ENCODE measurements at regions not wholly inside any gene's neighbourhood (a gene's known extent, or its start where the extent isn't known, plus 50 kb on each side); places are given as distances from the start of the nearest gene placed in this dataset.

DNA sequence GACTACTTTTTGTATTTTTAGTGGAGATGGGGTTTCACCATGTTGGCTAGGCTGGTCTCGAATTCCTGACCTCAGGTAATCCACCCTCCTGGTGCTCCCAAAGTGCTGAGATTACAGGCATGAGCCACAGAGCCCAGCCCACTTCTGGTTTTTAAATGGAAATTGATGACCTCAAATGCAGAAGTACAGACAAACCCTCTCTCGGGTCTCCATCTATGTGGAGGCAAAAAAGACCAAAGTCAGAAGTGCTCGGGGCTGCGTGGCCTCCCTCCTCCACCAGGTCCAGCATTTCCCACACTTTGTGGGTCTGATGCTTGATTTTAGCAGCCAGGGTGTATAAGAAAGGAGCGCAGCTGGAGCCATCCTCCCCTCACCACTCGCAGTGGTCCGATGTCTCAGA lies 187.3 kb upstream of the AUTS2 start:
- Histone ChIP-seq H2AFZ (no peak overlapping the region), H3K4me2 (ENCODE audit: low read length) (no peak overlapping the region), H3K4me3 (ENCODE audit: low read depth, low read length) (no peak overlapping the region), H3K9ac (no peak overlapping the region), H3K36me3 (ENCODE audit: control insufficient read depth, insufficient read depth, low read length) (no peaks in the 10 kb centered on the region), H3K27me3 (ENCODE audit: control insufficient read depth, insufficient read depth, low read length) (no peaks in the 10 kb centered on the region), H3K27ac (no peak overlapping the region), H3K9me3 (ENCODE audit: control insufficient read depth, low read length) (no peaks in the 10 kb centered on the region), H3K4me1 (peaks cover 3% of the 10 kb centered on the region), H3K79me2 (no peaks in the 10 kb centered on the region)
- TF ChIP-seq, protein P1, sequence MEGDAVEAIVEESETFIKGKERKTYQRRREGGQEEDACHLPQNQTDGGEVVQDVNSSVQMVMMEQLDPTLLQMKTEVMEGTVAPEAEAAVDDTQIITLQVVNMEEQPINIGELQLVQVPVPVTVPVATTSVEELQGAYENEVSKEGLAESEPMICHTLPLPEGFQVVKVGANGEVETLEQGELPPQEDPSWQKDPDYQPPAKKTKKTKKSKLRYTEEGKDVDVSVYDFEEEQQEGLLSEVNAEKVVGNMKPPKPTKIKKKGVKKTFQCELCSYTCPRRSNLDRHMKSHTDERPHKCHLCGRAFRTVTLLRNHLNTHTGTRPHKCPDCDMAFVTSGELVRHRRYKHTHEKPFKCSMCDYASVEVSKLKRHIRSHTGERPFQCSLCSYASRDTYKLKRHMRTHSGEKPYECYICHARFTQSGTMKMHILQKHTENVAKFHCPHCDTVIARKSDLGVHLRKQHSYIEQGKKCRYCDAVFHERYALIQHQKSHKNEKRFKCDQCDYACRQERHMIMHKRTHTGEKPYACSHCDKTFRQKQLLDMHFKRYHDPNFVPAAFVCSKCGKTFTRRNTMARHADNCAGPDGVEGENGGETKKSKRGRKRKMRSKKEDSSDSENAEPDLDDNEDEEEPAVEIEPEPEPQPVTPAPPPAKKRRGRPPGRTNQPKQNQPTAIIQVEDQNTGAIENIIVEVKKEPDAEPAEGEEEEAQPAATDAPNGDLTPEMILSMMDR (IDR thresholded peaks at IDR 0.05): no peak

DNA sequence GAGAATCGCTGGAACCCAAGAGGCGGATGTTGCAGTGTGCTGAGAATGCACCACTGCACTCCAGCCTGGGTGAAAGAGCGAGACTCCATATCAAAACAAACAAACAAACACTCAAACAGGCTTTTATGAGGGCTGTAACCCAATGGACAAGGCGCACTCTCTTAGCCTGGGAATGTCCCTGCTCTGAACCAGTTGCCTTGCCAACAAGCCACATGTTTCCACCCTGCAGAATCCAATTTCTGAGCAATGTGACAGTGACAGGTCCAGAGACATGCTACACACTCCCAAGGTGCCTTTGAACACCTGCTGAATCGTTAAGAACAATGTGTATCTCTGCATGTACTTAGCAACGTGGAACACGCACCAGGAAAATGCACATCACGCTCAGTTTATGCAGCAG lies 186.8 kb upstream of the AUTS2 start:
- no peak overlapping the region for H3K4me3 ChIP-seq (ENCODE audit: low read depth, low read length)
- H3K79me2 ChIP-seq: no peaks in the 10 kb centered on the region
- no peaks in the 10 kb centered on the region for H3K9me3 ChIP-seq (ENCODE audit: control insufficient read depth, low read length)
- no peak overlapping the region for H3K4me2 ChIP-seq (ENCODE audit: low read length)
- H2AFZ ChIP-seq: no peak overlapping the region
- H3K9ac ChIP-seq: no peak overlapping the region
- TF ChIP-seq, protein P1 (IDR thresholded peaks at IDR 0.05): no peak
- H3K27ac ChIP-seq: no peak overlapping the region
- no peaks in the 10 kb centered on the region for H3K27me3 ChIP-seq (ENCODE audit: control insufficient read depth, insufficient read depth, low read length)
- H3K36me3 ChIP-seq (ENCODE audit: control insufficient read depth, insufficient read depth, low read length): no peaks in the 10 kb centered on the region
- peaks cover 3% of the 10 kb centered on the region for H3K4me1 ChIP-seq

DNA sequence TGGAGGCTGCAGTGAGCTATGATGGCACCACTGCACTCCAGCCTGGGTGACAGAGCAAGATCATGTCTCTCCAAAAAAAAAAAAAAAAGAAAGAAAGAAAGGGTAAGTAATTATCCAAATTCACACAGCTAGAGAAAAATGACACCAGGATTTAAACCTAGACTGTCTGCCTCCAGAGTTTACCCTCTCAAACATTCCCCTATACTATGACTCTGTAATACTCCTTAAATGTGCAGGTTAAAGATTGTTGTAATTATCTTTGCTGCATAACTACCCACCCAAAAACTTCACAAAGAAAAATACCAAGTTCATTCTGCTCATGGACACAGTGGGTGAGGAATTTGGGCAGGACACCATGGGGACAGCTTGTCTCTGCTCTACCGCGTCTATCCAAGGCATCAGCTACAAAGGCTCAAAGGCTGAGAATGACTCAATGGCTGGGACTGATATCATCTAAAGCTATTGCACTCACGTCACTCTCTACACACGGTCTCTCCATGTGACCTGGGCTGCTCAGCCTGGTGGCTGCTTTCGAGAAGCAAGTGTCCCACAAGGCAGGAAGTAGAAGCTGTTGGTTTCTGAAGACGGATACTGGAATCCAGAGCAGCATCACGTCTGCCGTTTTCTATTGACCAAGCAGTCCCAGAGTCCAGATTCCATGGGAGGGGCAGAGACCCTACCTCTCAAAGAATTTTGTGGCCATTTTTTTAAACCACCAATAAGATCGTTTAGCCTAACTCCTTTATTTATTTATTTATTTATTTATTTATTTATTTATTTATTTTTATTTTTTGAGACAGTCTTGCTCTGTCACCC lies 185.7 kb upstream of the AUTS2 start:
- no peaks in the 10 kb centered on the region for H3K27me3 ChIP-seq (ENCODE audit: control insufficient read depth, insufficient read depth, low read length)
- no peaks in the 10 kb centered on the region for H3K79me2 ChIP-seq
- H2AFZ ChIP-seq: no peak overlapping the region
- H3K9ac ChIP-seq: no peak overlapping the region
- peaks cover 3% of the 10 kb centered on the region for H3K4me1 ChIP-seq
- TF ChIP-seq, protein P1 (IDR thresholded peaks at IDR 0.05): no peak
- H3K9me3 ChIP-seq (ENCODE audit: control insufficient read depth, low read length): no peaks in the 10 kb centered on the region
- H3K36me3 ChIP-seq (ENCODE audit: control insufficient read depth, insufficient read depth, low read length): no peaks in the 10 kb centered on the region
- H3K27ac ChIP-seq: no peak overlapping the region
- H3K4me3 ChIP-seq (ENCODE audit: low read depth, low read length): no peak overlapping the region
- no peak overlapping the region for H3K4me2 ChIP-seq (ENCODE audit: low read length)

DNA sequence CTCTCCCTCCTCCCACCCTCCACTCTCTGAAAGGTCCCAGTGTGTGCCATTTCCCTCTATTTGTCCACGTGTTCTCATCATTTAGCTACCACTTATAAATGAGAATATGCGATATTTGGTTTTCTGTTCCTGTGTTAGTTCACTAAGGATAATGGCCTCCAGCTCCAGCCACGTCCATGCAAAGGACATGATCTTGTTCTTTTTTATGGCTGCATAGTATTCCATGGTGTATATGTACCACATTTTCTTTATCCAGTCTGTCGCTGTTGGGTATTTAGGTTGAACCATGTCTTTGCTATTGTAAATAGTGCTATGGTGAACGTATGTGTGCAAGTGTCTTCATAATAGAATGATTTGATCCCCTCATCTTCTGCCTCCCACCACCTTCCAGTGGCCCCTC lies 183.7 kb upstream of the AUTS2 start:
- no peak overlapping the region for H2AFZ ChIP-seq
- TF ChIP-seq, protein P1 (IDR thresholded peaks at IDR 0.05): no peak
- no peak overlapping the region for H3K4me3 ChIP-seq (ENCODE audit: low read depth, low read length)
- H3K27ac ChIP-seq: no peak overlapping the region
- no peaks in the 10 kb centered on the region for H3K36me3 ChIP-seq (ENCODE audit: control insufficient read depth, insufficient read depth, low read length)
- no peak overlapping the region for H3K9ac ChIP-seq
- H3K9me3 ChIP-seq (ENCODE audit: control insufficient read depth, low read length): no peaks in the 10 kb centered on the region
- peaks cover 3% of the 10 kb centered on the region for H3K4me1 ChIP-seq
- H3K27me3 ChIP-seq (ENCODE audit: control insufficient read depth, insufficient read depth, low read length): no peaks in the 10 kb centered on the region
- H3K79me2 ChIP-seq: no peaks in the 10 kb centered on the region
- H3K4me2 ChIP-seq (ENCODE audit: low read length): no peak overlapping the region
